ENCODE measurements at regions not wholly inside any gene's neighbourhood (a gene's known extent, or its start where the extent isn't known, plus 50 kb on each side); places are given as distances from the start of the nearest gene placed in this dataset.

DNA sequence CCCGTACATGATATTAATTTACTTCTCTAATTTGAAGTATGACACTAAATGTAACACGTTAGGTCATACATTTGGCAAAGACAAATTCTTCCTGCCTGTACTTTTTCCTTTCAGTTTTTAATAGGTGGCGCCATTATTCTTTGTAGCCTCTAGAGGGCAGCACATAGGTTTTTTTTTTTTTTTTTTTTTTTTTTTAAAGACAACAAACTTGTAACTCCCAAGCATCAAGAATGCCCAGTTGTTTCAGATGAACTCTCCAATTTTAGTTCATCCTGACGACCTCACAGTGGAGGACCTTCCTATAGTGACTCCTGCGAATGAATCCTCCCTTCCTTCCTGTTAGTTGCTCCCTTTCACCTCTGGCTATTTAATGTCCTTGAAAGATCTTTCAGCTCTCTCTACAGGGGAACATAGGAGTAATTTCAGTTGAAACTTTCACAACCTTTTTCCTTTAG lies 139.3 kb upstream of the HDAC9 start:
- no peak overlapping the region for H3K4me3 ChIP-seq (ENCODE audit: low read depth, low read length)
- H3K4me1 ChIP-seq (ENCODE audit: control insufficient read depth, insufficient read depth, low read length): no peaks in the 10 kb centered on the region
- DNase-seq (ENCODE audit: low read depth in 4 of 6, low spot score in 6 of 6): peak in 2 of 6 donors; percentile 63 to 74
- H3K36me3 ChIP-seq (ENCODE audit: control insufficient read depth, insufficient read depth, low read length): no peaks in the 10 kb centered on the region
- H3K27ac ChIP-seq (ENCODE audit: low read depth, low read length): no peak overlapping the region
- 0% methylated on average over 1 of the region's 5 CpGs for WGBS (ENCODE audit: insufficient coverage)
- H3K27me3 ChIP-seq (ENCODE audit: control insufficient read depth, insufficient read depth, low read length): no peaks in the 10 kb centered on the region
- H3K9me3 ChIP-seq (ENCODE audit: control insufficient read depth, insufficient read depth, low read length): no peaks in the 10 kb centered on the region

DNA sequence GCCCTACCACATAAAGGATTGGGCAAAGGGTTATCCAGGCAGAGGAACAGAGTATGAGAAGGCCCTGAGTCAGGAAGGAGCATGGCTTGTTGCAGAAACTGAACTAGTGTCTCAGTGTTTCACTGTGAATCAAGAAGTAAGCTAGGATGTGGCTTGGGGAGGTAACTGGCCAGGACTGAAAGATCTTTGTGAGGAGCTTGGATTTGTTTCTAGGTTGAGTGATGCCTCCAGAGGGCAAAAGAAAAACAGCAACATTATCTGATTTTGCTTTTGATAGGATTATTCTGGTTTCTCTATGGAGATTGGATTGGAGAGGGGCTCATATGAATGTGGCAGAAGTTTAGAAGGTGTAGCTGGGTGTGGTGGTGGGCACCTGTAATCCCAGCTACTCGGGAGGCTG lies 137.9 kb upstream of the HDAC9 start:
- WGBS (ENCODE audit: insufficient coverage): no CpG with 5 or more reads among the region's 1 CpG
- Histone ChIP-seq H3K4me1 (ENCODE audit: control insufficient read depth, insufficient read depth, low read length) (no peaks in the 10 kb centered on the region), H3K27ac (ENCODE audit: low read depth, low read length) (no peak overlapping the region), H3K4me3 (ENCODE audit: low read depth, low read length) (no peak overlapping the region), H3K36me3 (ENCODE audit: control insufficient read depth, insufficient read depth, low read length) (no peaks in the 10 kb centered on the region), H3K27me3 (ENCODE audit: control insufficient read depth, insufficient read depth, low read length) (no peaks in the 10 kb centered on the region), H3K9me3 (ENCODE audit: control insufficient read depth, insufficient read depth, low read length) (no peaks in the 10 kb centered on the region)
- DNase-seq (ENCODE audit: low read depth in 4 of 6, low spot score in 6 of 6): no peak

DNA sequence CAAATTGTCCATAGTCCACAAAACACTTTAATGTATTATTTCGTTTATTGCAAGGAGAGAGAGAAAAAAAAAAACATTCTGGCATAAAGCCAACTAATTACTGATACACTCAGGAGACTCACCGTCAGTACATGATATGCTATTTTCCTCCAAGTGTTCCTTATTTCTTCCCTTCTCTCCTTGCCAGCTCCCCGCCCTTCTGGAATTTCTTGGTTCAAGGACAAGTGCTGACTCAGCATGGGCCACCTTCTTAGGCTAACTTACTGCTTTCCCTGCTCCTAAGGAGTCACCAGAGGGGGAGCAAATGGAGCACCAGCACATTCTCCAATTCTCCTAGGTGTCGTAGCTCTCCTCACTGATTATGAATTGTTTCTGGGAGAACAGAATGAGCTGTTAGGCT lies 133.8 kb upstream of the HDAC9 start:
- WGBS (ENCODE audit: insufficient coverage): 63% methylated on average over 3 of the region's 4 CpGs
- no peaks in the 10 kb centered on the region for H3K27me3 ChIP-seq (ENCODE audit: control insufficient read depth, insufficient read depth, low read length)
- DNase-seq (ENCODE audit: low read depth in 4 of 6, low spot score in 6 of 6): peak in 2 of 6 donors; percentile 34 to 74

DNA sequence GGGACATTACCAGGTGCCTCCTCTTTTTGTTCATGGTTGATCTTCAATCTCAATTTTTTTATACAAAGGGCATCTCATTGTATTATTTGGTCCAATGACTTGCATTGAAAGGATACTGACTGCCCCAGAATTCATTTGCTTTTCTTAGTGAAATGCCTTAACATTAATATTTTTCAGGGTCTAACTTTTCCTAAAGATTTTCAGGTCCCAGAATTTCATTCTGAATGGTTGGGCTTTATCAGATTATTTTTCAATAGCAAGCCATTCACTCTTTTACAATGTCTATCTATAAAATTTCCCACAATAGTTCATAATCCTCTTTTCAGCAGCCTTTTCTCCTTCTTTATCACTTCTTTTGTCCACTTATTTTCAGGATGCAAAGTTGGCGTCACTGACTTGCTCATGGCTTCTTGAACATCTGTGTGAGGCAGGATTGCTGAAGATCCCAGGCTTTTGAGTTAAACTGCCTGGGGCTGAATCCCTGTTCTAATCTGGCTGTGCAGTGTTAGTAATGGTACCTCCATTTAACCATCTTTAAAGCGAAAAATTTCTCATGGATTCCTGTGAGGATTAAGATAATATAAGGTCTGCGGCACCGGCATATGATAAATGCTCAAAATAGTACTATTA lies 131.7 kb upstream of the HDAC9 start:
- no CpG with 5 or more reads among the region's 4 CpGs for WGBS (ENCODE audit: insufficient coverage)

More for the DNA sequence above, 133.8 kb upstream of the HDAC9 start:
- H3K9me3 ChIP-seq (ENCODE audit: control insufficient read depth, insufficient read depth, low read length): no peaks in the 10 kb centered on the region
- no peaks in the 10 kb centered on the region for H3K4me1 ChIP-seq (ENCODE audit: control insufficient read depth, insufficient read depth, low read length)
- no peak overlapping the region for H3K4me3 ChIP-seq (ENCODE audit: low read depth, low read length)
- no peaks in the 10 kb centered on the region for H3K36me3 ChIP-seq (ENCODE audit: control insufficient read depth, insufficient read depth, low read length)
- no peak overlapping the region for H3K27ac ChIP-seq (ENCODE audit: low read depth, low read length)

GRCh38 chr7:18364396-18364795 lies 131.2 kb upstream of the HDAC9 start:
- H3K36me3 ChIP-seq (ENCODE audit: control insufficient read depth, insufficient read depth, low read length): no peaks in the 10 kb centered on the region
- no peak for DNase-seq (ENCODE audit: low read depth in 4 of 6, low spot score in 6 of 6)
- H3K4me3 ChIP-seq (ENCODE audit: low read depth, low read length): no peak overlapping the region
- WGBS (ENCODE audit: insufficient coverage): no CpG with 5 or more reads among the region's 2 CpGs
- H3K9me3 ChIP-seq (ENCODE audit: control insufficient read depth, insufficient read depth, low read length): no peaks in the 10 kb centered on the region
- no peak overlapping the region for H3K27ac ChIP-seq (ENCODE audit: low read depth, low read length)
- no peaks in the 10 kb centered on the region for H3K4me1 ChIP-seq (ENCODE audit: control insufficient read depth, insufficient read depth, low read length)
- no peaks in the 10 kb centered on the region for H3K27me3 ChIP-seq (ENCODE audit: control insufficient read depth, insufficient read depth, low read length)

More for the DNA sequence above, 131.7 kb upstream of the HDAC9 start:
- H3K36me3 ChIP-seq (ENCODE audit: control insufficient read depth, insufficient read depth, low read length): no peaks in the 10 kb centered on the region
- no peak for DNase-seq (ENCODE audit: low read depth in 4 of 6, low spot score in 6 of 6)
- no peak overlapping the region for H3K27ac ChIP-seq (ENCODE audit: low read depth, low read length)
- H3K4me1 ChIP-seq (ENCODE audit: control insufficient read depth, insufficient read depth, low read length): no peaks in the 10 kb centered on the region
- no peaks in the 10 kb centered on the region for H3K9me3 ChIP-seq (ENCODE audit: control insufficient read depth, insufficient read depth, low read length)
- no peak overlapping the region for H3K4me3 ChIP-seq (ENCODE audit: low read depth, low read length)
- no peaks in the 10 kb centered on the region for H3K27me3 ChIP-seq (ENCODE audit: control insufficient read depth, insufficient read depth, low read length)

DNA sequence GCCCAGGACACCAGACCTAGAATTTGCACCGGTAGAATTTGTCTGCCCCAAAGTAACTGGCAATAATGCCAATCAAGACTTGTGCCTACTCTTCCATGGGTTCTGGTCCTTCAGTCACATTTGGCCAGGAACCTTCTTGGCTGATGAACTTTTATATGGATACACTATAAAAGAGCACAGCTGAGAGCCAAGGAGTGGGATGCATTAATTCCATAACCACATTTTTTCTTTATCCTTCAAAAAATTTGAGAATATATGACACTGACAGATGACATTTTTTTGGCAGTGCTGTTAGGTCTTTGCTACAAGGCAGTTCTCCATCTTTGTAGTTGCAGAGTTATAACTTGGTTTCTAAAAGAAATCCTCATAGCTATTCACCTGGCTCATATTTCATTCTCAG lies 129.2 kb upstream of the HDAC9 start:
- Histone ChIP-seq H3K4me3 (ENCODE audit: low read depth, low read length) (no peak overlapping the region), H3K4me1 (ENCODE audit: control insufficient read depth, insufficient read depth, low read length) (no peaks in the 10 kb centered on the region), H3K36me3 (ENCODE audit: control insufficient read depth, insufficient read depth, low read length) (no peaks in the 10 kb centered on the region), H3K9me3 (ENCODE audit: control insufficient read depth, insufficient read depth, low read length) (no peaks in the 10 kb centered on the region), H3K27me3 (ENCODE audit: control insufficient read depth, insufficient read depth, low read length) (no peaks in the 10 kb centered on the region), H3K27ac (ENCODE audit: low read depth, low read length) (no peak overlapping the region)
- WGBS (ENCODE audit: insufficient coverage): 60% methylated on average over 1 of the region's 1 CpG
- DNase-seq (ENCODE audit: low read depth in 4 of 6, low spot score in 6 of 6): no peak

DNA sequence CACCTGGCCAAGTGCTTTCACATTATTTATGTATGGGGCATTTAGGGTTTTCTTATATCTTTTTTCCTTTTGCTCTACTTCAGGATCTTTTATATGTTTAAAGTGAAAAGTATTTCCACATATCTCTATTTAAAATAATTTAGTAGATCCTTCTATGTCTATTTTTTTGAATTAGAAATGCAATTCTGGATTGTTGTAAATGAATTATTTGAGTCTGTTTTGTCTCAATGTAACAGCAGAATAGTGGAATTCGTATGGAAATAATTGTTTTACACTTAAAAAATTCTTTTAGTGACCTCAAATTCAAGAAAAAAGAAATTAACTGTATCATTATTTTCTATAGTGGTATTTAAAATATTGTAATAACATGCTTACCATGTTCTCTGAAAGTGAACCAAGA lies 126.5 kb upstream of the HDAC9 start:
- WGBS (ENCODE audit: insufficient coverage): no CpG with 5 or more reads among the region's 1 CpG
- Histone ChIP-seq H3K27ac (ENCODE audit: low read depth, low read length) (no peak overlapping the region), H3K4me1 (ENCODE audit: control insufficient read depth, insufficient read depth, low read length) (no peaks in the 10 kb centered on the region), H3K27me3 (ENCODE audit: control insufficient read depth, insufficient read depth, low read length) (no peaks in the 10 kb centered on the region), H3K9me3 (ENCODE audit: control insufficient read depth, insufficient read depth, low read length) (no peaks in the 10 kb centered on the region), H3K36me3 (ENCODE audit: control insufficient read depth, insufficient read depth, low read length) (no peaks in the 10 kb centered on the region), H3K4me3 (ENCODE audit: low read depth, low read length) (no peak overlapping the region)
- DNase-seq (ENCODE audit: low read depth in 4 of 6, low spot score in 6 of 6): no peak

DNA sequence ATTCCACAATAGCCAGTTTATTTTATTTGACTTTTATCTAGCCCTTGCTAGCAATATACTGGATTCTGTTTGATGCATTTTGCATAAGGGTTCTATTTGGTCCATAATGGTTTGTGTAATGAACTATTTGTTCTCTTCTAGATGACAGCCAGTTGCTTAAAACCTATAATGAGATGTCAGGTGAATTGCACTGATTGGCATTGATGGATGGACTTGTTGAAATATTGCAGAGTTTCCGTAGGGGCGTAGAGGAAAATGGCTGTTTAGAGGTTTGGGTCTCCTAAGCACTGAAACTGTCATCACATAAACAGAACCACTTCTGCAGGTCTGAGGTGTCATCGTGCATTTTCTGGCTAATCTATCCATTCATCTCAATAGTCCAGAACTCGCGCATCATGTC lies 124.9 kb upstream of the HDAC9 start:
- no peaks in the 10 kb centered on the region for H3K36me3 ChIP-seq (ENCODE audit: control insufficient read depth, insufficient read depth, low read length)
- no peak overlapping the region for H3K4me3 ChIP-seq (ENCODE audit: low read depth, low read length)
- 90% methylated on average over 2 of the region's 5 CpGs for WGBS (ENCODE audit: insufficient coverage)

DNA sequence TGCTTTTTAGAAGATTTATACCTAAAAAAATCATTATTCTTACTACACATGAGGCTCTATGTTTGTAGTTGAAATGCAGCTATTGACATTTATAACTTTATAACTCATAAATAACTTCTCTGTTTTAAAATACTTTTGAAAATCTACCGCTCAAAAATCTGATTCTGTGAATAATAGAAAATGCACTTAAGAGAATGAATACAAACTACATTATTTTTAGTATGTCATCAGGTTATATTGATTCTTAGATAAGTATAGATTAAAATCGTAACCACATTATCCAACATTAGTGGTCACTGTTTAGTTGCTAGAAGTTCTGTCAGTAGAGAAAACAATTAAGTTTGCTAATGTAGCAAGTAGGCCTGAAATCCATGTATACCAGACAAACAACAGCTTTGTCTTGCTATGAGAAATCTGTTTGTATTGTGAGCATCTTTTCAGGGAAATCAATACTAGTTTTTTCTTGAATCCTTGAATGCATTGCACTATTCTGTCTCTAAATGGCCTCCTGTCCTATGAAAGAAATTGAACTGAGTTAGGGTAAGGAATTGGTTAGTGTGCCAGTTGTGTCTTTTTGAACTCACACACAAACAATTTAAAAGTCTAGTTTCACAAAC lies 116.5 kb upstream of the HDAC9 start:
- Histone ChIP-seq H3K27ac (ENCODE audit: low read depth, low read length) (no peak overlapping the region), H3K36me3 (ENCODE audit: control insufficient read depth, insufficient read depth, low read length) (no peaks in the 10 kb centered on the region), H3K4me3 (ENCODE audit: low read depth, low read length) (no peak overlapping the region), H3K27me3 (ENCODE audit: control insufficient read depth, insufficient read depth, low read length) (no peaks in the 10 kb centered on the region), H3K4me1 (ENCODE audit: control insufficient read depth, insufficient read depth, low read length) (no peaks in the 10 kb centered on the region), H3K9me3 (ENCODE audit: control insufficient read depth, insufficient read depth, low read length) (no peaks in the 10 kb centered on the region)
- whole genome bisulfite sequencing (ENCODE audit: insufficient coverage): no CpG with 5 or more reads among the region's 2 CpGs
- no peak for DNase-seq (ENCODE audit: low read depth in 4 of 6, low spot score in 6 of 6)

More for the DNA sequence above, 124.9 kb upstream of the HDAC9 start:
- no peak overlapping the region for H3K27ac ChIP-seq (ENCODE audit: low read depth, low read length)
- H3K4me1 ChIP-seq (ENCODE audit: control insufficient read depth, insufficient read depth, low read length): no peaks in the 10 kb centered on the region
- H3K27me3 ChIP-seq (ENCODE audit: control insufficient read depth, insufficient read depth, low read length): no peaks in the 10 kb centered on the region
- no peaks in the 10 kb centered on the region for H3K9me3 ChIP-seq (ENCODE audit: control insufficient read depth, insufficient read depth, low read length)
- peak in 1 of 6 donors; percentile 79 for DNase-seq (ENCODE audit: low read depth in 4 of 6, low spot score in 6 of 6)

DNA sequence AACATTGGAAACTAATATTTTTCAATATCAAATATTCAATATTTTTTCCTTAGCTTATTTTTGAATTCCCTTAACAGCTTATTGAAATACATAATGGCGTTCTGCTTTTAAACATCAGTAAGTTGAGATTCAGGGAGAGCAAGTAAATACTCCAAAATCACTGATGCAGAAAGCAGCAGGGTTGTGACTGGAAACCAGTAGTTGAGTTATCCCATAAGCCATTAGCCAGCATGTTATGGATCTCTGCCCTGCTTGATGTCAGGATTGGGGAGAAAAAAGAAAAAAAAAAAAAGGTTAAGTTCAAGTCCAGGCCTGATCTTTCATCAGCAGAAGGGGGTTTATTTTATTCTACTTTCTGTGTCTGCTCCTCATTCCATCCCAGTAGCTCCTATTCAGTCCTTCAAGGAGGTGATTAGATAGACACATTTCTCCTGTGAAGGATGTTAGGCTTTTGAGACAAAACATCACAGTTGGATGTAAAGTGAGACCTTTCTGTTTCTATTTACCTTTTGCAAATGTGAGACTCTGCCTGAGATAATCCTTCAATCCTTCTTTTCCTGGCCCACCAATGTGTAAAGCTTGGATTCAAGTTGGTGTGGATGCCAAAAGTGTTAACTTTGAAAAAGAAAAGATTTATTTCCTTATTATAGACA lies 110.9 kb upstream of the HDAC9 start:
- DNase-seq (ENCODE audit: low read depth in 4 of 6, low spot score in 6 of 6): no peak
- H3K27ac ChIP-seq (ENCODE audit: low read depth, low read length): no peak overlapping the region
- no CpG with 5 or more reads among the region's 1 CpG for WGBS (ENCODE audit: insufficient coverage)

More for the DNA sequence above, 110.9 kb upstream of the HDAC9 start:
- H3K4me3 ChIP-seq (ENCODE audit: low read depth, low read length): no peak overlapping the region
- H3K27me3 ChIP-seq (ENCODE audit: control insufficient read depth, insufficient read depth, low read length): no peaks in the 10 kb centered on the region
- H3K4me1 ChIP-seq (ENCODE audit: control insufficient read depth, insufficient read depth, low read length): no peaks in the 10 kb centered on the region
- no peaks in the 10 kb centered on the region for H3K9me3 ChIP-seq (ENCODE audit: control insufficient read depth, insufficient read depth, low read length)
- H3K36me3 ChIP-seq (ENCODE audit: control insufficient read depth, insufficient read depth, low read length): no peaks in the 10 kb centered on the region

Measured in spinal cord (tissue), 9 donors.